GM19240 (cell line): ENCODE measurements at regions not wholly inside any gene's neighbourhood (a gene's known extent, or its start where the extent isn't known, plus 50 kb on each side); places are given as distances from the start of the nearest gene placed in this dataset.

ENCODE experiments used
- DNase-seq: peaks from one replicate; pipeline ENCODE4 v3.0.0; 2011; ENCODE audit warnings: low spot score; ENCODE audit not compliant: insufficient read length

DNA sequence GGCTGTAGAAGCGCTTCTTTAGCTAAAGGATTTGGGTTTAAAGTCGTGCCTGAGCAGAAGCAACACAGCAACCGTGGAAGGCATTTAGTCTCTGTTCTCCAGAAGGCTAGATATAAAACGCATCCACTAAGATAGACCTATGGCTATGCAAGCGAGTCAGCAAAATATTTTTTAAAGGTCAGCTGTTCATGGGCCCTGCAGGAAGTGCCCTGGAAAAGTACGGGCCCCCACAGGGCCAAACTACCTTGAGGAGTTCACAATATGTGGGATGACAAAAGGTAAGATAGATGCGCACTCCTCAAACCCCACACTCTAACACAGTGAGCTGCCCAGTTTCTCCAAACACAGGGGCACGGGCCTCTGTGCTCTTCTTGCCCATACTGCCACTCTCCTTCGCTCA, 261.6 kb downstream of the VPS13C start:
- DNase-seq = no peak

DNA sequence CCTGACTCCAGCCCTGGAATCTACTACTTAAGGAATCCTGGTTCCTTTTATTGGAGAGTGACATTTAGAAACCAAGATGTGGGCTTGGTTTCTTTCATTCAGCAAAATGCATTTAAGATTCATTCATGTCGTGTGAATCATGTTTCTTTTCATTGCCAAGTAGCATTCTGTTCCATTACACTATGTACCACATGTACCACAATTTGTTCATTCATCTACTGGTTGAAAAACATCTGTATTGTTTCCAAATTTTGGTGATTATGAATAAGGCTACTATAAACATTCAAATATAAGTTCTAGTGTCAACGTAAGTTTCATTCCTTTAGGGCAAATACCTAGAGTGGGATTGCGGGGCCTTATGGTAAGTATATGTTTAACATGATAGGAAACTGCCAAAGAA, 264.2 kb downstream of the VPS13C start:
- no peak for DNase-seq

DNA sequence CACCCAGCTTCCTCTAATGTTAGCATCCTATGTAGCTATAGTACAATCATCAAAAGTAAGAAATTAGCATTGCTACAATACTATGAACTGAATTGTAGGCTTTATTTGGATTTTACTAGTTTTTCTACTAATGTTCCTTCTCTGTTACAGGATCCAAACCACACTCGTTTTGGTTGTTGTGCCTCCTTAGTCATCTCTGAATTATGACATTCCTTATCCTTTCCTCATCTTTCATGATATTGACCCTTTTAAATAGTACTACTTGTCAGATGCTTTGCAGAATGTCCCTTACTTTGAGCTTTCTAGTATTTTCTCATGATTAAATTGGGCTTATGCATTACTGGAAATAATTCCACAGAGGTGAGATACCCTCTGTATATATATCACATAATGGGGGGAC, 265.4 kb downstream of the VPS13C start:
- no peak for DNase-seq

DNA sequence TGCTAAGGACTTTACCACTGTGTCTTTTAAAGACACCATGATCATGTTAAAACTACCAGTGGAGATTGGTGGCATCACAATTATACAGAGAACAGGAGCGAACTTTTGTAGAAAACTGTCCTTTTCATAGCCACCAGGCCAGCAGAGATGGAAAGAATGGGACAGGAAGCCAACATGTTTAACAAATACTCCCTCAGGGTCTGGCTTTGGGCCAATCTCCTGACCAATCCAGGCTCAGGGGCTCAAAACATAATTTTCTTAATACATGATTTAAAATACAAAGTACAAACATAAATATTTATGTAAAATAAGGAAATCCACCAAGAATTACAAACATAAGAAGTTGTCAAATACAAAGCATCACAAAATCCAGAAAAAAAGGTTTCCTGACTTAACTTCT, 266.0 kb downstream of the VPS13C start:
- DNase-seq = no peak

DNA sequence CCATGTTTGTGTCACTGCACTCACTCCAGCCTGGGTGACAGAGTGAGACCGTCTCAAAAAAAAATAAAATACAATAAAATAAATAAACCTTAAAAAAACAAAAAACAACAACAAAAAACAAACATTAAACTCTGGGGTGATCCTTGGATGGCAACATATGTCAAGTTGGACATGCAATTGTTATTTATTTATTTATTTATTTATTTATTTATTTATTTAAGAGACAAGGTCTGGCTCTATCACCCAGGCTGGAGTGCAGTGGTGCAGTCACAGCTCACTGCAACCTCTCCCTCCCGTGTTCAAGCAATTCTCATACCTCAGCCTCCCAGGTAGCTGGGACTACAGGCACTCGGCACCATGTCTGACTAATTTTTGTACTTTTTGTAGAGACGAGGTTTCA, 275.5 kb downstream of the VPS13C start:
- no peak for DNase-seq

DNA sequence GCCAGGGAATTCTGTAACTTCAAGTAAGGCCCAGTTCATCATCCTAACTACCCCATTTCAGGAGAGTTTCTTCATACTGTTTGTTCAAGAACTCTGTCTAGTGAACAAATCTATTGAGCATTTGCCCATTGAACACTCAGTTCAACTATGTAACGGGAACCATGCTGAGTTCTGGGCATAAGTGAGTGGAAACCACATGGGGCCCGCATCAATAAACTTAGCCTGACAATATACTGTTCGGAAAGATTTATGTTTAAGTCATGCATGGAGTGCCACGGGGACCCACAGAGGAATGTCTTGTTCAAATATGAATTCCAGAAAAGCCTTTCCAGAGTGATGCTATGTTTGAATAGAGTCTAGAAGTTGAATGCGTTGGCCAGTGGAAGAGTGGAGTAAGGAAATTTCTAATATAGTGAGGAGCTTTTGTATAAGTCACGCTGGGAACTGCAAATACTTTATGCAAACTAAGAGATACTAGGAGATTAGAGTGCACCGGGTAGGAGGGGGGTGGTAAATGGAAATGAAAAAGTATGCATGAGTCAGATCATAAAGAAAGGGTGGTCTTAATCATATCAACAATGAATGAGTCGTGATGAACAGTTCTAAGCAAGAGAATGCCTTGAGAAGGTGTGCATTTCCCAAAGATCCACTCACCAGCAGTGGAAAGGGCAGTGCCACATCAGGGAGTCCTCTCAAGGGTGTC, 279.8 kb downstream of the VPS13C start:
- no peak for DNase-seq

DNA sequence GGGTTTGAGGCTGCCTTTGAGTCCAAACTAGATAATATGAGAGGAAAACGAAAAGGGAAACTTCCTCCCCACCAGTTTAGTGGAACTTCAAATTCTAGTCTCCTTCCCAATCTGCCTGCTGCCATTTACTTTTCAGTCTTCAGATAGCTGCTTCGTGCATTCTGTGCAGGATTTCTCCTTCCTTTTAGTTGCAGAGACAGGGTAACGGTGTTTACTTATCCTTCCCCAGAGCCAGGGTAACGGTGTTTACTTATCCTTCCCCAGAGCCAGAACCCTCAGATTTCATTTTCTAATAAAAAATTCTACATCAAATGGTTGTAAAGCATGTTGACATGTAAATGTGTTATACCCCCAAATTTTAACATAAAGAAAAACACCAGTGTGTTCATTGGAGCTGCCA, 282.6 kb downstream of the VPS13C start:
- no peak for DNase-seq

DNA sequence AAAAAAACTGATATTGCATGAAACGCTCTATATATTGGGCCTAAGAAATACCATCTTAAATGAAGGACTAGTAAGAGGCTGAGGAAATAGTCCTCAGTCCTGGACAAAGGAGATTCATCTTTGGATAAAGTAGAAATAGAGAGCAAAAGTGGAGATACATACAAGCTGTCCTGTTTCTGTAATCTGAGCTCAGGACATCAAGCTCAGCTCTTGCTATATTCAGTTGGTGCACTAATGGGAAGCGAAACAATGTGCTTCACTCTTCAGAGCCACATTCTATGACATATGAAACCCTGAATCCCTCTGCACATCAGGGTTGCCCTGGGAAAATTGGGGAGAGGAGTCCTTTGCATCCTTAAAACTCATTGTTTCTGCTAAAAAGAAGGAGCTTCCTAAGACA, 290.7 kb downstream of the VPS13C start:
- no peak for DNase-seq

DNA sequence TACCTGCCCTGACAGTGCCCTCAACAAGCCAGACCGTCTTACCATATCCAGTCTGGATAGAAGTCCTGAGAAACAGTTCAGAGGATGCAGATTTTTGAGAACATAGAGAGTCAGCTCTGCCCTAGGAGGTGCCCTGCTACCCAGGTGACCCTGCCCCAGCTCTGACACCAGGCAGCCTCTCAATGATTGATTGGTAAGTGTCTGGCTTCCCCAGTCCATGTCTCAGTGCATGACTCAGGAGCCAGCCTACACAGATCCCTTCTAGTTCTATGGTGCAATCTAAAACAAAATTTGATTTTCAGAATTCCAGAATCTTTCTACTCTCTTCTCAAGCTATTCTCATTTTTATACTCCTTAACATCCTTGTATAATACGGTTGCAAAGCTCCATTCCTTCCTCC, 292.1 kb downstream of the VPS13C start:
- no peak for DNase-seq

DNA sequence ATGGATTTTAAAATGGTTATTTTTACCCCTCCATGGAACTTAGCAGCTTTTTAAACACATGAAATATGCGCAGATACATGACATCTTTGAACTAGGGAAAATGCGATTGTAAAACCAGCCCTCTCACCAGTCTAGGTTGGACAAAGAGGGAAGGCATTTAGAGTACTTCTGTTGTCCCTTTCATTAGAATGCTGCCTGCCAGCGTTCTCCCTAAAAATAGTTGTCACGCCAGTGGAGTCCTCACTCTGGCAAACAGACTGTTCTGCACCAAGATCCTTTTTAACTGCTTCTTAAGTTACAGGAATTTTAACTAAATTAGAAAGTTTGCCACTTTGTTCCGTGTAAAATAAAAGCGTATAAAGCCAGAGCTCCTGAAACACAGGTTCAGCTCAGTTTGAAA, 295.3 kb downstream of the VPS13C start:
- no peak for DNase-seq

DNA sequence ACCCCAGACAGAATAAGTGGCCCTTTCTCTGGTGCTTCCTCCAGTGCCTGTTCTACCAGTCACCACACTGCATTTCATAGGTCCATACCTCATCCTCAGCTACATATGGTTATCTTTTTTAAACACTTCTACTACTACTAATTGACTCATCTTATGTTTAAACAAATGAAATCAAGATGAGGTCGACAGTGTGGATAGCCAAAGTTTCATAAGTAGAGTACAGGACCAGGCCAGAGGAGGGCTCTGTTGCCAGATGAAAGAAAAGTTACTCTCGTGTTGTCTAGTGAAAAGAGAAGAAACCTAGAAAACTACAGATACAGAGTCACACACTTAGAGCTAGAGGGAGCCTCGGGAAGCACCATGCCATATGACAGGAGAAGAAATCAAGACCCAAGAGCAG, 296.1 kb downstream of the VPS13C start:
- DNase-seq = no peak

DNA sequence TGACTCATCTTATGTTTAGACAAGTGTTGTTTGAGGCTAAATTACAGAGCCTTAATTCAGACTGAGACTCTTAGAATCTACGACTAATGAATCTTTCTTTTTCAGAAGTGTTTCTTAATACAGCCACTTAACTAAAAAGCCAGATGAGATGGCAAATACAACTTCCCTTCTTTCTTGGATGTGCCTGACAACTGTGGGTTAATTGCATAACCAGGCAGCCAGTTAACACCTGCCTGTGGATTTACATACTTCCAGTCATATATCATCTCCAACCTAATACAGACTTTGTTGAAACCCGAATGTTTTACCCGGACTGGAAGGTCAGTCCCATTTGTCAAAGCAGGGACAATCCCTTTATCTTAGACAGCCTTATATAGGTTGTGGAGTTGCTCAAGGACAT, 297.6 kb downstream of the VPS13C start:
- DNase-seq = no peak

DNA sequence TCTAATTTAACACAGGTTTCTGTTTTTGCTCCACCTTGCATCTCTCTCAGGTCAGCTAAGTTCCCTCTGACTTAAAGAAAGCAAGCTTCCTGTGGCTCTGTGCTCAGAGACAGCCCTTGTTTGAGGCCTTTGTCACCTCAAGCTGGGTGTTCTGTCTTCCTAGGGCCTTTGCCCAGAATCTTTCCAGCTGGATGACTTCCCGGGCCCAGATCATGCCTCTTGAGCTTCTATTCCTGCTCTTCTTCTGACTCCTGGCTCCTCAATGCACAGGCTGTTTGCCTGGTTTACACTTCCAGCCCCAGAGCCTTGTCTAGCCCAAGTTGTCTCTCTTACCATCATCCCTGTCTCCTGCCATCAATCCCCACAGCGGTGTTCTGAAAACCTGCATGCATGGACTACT, 300.6 kb downstream of the VPS13C start:
- DNase-seq = no peak

DNA sequence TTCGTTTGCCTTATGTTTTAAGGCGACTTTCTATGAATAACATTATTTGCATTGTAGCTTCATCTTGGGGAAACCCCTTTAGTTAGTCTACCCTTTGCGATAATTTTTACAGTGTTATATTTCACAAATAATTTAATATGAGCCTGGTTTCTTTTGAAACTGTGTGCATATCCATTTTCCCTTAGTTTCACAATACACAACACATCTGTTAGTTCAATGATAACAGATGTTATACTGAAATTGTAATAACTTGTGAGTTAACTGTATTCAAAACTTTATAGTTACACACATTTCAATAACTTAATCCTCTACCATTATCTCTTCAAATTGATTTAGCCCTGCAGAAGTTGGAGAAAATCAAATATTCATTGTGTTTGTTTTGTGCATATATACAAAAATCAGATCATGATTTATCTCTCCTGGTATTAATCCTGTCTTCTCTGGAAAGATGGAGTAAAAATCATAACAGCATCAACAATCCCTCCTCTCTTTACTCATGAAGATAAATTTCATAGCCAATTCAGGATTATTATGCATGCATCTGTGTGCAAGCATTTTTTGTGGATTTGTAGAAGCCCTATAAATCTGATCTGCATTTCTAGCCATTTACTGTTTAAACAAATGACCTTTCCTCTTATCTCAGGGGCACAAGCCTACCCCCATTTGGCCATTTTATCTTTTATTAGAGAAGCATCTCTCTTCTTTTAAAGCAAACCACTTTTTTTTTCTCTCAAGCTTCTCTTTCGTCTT, 304.0 kb downstream of the VPS13C start:
- DNase-seq = no peak

DNA sequence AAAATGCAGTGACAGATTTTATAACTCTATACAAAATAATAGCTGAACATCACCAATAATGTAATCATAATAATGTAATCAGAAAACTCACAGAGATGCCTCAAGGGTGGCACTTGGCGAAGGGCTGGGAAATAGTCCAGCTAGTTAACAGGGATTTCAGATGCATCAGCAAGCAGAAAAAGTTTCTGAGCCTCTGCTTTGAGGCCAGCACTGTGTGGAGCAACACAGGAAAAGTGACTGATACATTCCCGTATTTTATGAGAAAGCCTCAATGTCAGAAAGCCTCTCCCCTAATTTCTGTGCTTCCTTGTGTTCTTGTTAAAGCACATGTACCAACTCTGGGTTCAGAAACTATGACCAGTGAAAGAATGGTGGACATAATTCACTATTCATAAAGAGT, 304.8 kb downstream of the VPS13C start:
- no peak for DNase-seq

DNA sequence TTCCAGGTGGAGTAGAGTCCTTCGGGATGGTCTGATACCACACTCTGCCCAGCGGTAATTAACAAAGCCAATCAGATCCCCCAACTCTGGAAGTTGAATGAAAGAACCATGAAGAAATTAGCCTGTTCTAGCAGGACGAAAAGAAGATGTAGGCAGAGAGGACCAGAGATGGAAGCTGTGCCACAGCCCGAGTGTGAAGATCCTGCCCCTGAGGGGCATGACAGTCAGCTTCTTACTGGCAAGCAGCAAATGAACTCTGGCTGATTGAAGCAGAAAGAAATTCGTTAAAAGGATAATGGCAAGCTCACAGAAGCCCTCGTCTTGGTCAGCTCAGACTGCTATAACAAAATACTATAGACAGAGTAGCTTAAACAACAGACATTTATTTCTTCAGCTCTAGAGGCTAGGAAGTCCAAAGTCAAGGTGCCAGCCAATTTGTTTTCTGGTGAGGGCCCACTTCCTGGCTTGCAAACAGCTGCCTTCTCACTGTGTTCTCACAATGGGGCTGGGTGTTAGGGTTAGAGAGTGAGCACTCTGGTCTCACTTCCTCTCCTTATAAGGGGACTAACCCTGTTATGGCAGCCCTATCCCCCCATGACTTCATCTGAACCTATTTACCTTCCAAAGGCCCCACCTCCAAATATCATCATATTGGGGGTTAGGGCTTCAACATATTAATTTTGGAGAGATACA, 307.1 kb downstream of the VPS13C start:
- no peak for DNase-seq

DNA sequence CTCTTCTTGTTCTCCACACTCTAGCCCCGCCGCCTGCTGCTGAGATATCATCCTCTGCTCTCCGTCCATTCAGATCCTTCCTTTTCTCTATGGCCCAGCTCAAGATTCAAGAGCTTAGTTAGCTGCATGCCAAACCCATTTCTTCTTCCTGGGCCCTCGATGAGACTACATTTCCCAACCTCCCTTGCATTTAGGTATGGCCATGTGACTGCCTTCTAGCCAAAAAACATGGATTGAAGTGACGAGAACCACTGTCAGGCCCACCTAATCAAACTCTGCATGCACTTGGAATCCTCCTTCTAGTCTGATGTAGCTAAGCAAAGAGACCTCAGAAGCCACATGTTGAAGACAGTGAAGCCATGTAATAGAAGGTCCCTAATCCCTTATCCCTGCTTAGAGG, 308.2 kb downstream of the VPS13C start:
- no peak for DNase-seq

DNA sequence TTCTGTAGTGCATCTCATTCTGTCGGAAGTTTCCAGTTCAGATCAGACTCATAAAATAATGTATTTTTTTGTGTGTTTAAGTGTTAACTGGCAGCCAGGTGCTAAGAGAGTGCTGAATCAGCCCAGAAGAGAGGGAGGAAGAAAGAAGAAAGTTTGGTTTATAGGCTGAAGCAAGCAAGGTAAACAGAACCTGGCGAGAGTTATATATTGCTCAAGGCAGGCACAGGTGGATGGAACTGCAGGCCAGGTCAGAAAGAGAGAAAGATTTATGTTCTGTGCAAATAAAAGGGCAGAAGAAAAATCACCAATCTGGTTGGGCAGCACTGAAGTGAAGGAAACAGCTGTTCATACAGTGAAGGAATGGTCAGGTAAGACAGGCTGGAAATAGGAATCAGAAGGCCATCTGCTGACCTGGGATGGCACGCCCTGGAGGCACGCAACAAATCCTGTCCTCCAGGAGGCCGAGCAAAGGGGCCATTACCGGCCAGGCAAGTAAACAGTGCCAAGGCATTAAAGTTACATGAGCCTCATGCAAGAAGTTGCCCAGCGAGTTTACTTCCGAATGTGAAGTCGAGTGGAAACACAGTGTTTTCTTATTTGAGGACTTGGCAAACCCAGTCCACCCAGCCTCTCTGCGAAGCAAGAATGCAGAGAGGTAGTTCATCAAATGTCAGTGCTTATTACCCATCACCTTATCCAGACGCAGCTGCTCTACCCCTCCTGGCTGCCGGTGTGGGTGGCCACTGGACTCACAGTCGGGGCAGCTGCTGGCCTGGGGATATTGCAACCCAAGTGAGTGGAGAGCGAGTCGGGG, 309.8 kb downstream of the VPS13C start:
- no peak for DNase-seq

DNA sequence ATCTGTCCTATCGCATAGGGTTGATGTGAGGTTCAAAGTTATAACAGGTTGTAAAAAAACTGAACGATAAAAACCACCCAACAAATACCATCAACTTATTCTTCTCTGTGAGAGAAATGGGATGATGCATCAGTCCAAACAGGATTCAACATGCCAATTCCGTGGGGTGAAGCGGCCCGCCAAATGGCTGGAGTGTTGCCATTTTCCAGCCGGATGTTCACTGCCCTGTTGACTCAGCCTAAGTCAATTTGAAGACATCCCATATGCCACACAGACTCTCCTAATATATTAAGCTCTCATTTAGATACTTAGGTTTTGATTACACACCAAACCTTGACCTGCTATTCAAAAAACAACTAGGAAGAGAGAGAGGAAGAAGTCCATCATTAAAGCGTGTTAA, 311.1 kb downstream of the VPS13C start:
- DNase-seq = no peak

DNA sequence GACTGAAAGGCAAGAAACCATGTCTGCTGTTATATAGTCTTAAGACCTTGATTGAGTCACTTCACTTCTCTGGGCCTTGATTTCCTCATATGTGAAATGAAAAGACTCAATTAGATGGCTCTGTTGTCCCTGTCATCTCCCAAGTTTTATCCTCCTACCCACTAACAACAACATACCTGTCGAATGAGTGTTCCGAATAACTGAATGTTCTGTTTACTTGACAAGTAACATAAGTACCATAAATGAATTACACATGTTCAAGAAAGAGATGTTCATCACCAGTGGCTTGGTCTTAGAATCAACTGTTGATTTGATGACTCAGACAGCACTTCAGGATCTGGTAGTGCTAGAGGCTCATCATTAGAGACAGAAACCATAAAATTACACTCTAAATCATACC, 311.7 kb downstream of the VPS13C start:
- DNase-seq = no peak

DNA sequence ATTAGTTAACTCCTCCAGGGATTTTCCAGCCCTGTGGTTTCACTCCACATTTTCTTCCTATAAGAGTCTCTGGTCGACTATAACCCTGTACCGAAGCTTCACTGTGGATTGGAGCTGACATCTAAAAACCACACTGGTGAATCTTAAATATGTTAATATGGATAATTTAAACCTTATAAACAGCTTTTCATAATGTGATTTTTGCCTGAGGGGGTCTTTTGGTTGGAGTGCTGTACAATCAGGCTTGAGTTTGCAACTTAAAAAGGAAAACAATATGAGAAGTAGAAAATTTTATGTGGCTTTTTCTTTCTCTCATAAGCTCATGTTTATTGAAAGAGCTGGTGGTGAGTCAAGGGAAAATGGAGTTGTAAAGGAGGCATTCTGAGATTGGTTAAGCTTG, 313.7 kb downstream of the VPS13C start:
- DNase-seq = no peak
